Activated CD4-positive, CD25-positive, alpha-beta regulatory T cell (primary cell): ENCODE measurements at regions not wholly inside any gene's neighbourhood (a gene's known extent, or its start where the extent isn't known, plus 50 kb on each side); places are given as distances from the start of the nearest gene placed in this dataset.
"Not testable (repeated sequence)": the region's sequence is repeated elsewhere in the genome, so short reads cannot be mapped to it uniquely, and the experiment has no call there.

Source experiments
- DNase-seq, 4 experiments: peaks; one replicate each; lab custom pipeline; 2025; lab: John Stamatoyannopoulos, UW

- no peak for DNase-seq
Observed at GRCh38 chr9:78905387-78905786, 608.5 kb downstream of the PSAT1 start.

- DNase-seq, result no peak
Observed at GRCh38 chr9:78905986-78906755, 609.2 kb downstream of the PSAT1 start.

DNA sequence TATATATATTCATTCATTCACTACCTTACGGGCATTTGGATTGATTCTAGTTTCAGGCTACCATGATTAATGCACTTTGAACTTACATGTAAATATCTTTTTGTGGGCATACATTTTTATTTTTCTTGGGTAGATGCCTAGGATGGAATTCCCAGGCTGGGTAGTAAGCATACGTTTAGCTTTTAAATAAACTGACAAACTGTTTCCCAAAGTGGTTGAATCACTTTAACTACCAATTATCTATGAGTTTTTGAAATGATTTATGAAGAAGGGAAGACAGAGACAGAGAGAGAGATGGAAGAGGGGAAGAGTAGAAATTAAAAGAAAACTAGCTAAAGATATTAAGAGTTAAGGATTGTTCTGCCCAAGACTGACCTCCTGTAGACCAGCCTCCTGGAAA lies 612.6 kb downstream of the PSAT1 start:
- no peak for DNase-seq

- not testable (repeated sequence) for DNase-seq
Observed at GRCh38 chr9:78916884-78917283, 620.0 kb downstream of the PSAT1 start.

DNA sequence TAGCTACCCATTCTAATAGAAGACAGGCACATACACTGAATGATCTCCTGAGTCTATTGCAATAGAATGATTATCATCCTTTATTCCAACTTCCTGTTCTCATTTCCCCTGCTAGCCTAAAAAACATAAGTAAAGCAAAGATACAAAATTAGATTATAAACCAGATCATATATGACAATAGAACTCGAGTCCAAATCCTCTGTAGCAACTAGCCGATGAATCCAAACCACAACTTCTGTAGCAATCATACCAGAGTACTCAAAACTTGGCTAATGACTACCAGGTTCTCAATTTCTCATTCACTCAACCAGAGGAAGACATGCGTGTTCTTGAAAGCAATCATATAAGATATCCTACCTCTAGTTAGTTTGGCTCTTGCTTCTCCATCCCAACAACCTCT lies 622.1 kb downstream of the PSAT1 start:
- no peak for DNase-seq

- no peak for DNase-seq
Observed at GRCh38 chr9:78919701-78920100, 622.8 kb downstream of the PSAT1 start.

DNA sequence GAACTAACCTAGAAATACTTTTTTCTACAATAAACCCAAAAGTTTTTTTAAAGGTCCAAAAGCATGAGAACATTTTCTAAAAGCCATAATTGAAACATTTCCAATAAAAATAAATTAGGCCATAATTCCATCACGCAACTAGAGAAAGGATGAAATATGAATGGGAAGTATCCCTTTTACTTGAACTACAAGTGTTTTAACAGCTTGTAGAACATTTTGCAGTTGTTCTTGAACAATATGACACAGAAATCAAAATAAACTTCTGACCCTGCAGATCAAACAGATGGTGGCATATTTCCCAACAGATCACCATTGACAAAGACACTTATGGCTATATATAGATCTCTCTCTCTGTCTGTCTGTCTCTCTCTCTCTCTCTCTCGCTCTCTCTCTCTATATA lies 624.4 kb downstream of the PSAT1 start:
- no peak for DNase-seq

- DNase-seq, result no peak
Observed at GRCh38 chr9:78923966-78924659, 627.2 kb downstream of the PSAT1 start.

GRCh38 chr9:78927099-78927940 lies 630.4 kb downstream of the PSAT1 start:
- DNase-seq, result no peak

DNA sequence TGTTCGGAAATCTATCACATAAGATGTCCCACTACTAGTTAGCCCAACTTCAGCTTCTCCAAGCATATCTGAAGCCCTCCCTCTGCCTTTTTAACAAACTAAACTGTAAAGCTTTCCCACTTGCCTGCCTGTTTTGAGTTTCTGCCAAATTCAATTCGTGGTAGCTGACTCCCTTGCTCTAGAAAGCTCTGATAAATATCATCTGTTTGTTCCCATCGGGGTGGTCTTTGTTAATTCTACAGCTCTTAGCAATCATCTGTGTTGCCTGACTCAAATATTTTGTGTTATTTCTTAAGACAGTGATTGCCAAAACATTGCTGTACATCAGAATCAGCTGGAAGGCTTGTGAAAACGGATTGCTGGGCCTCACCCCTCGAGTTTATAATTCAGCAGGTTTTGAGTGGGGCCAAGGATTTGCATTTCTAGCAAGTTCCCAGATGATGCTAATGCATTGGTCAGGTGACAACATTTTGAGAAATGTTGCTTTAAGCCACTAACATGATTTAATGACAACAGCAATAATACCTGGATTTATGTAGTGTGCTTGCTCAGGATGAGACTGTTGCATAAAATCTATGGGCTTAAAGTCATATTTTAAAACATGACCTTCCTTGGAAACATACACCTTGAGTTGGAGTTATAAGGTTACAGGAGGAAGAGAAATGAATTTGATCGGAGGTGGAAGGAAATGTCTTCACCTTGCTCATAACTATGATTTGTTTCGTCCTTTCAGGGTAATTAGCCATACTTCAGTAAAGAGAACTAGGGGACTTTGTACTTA lies 631.9 kb downstream of the PSAT1 start:
- DNase-seq, result no peak

- no peak for DNase-seq
Observed at GRCh38 chr9:78930281-78930680, 633.4 kb downstream of the PSAT1 start.

DNA sequence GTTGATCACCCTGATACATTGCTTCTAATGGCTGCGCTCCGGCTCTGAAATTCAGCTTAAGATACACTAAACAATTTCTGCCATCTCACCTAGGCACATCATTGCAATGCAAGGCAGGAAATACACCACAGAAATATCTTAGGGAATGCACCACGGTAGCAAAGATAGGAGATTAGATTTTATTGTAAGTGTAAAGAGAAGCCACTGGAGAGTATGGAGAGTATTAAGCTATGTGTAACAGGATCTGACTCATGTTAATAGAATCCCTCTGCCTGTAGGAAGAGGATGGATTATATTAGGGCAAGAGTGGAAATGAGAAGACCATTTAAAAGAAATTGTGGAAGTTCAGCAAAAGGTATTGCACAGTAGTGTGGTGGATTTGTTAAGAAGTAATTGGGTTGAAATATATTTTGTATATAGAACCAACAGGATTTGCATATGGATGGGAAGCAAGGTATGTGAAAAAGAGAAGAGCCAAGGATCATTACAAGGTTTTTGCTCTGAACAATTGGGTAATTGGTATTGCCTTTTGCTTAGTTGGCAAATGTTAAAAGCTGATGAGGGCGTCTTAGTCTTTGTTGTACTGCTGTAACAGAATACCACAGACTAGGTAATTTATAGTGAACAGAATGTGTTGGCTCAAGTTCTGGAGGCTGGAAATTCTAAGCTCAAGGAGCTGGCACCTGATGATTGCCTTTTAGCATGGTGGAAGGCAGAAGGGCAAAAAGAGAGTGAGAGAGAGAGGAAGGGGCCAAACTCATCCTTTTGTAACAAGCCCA lies 636.1 kb downstream of the PSAT1 start:
- DNase-seq, result no peak

DNA sequence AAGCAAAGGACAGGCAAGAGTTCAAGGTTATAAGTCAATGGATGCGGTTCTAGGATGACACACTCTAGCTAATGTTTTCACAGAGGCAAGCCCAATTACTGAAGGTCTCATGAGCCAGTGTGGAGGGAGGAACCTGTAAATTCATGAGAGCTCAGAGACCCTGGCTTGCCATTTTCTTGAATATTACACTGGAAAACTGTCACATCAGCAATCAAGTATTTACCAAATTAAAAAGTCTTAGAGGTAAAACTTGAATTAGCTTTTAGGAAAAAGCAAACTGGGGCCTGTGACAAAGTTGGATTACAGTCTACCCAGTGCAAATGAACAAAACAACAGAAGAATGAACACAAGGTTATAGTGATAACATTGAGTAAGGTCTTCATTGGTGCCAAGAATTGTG lies 636.9 kb upstream of the TLE4 start:
- no peak for DNase-seq

- DNase-seq, result no peak
Observed at GRCh38 chr9:78938821-78939220, 632.9 kb upstream of the TLE4 start.

DNA sequence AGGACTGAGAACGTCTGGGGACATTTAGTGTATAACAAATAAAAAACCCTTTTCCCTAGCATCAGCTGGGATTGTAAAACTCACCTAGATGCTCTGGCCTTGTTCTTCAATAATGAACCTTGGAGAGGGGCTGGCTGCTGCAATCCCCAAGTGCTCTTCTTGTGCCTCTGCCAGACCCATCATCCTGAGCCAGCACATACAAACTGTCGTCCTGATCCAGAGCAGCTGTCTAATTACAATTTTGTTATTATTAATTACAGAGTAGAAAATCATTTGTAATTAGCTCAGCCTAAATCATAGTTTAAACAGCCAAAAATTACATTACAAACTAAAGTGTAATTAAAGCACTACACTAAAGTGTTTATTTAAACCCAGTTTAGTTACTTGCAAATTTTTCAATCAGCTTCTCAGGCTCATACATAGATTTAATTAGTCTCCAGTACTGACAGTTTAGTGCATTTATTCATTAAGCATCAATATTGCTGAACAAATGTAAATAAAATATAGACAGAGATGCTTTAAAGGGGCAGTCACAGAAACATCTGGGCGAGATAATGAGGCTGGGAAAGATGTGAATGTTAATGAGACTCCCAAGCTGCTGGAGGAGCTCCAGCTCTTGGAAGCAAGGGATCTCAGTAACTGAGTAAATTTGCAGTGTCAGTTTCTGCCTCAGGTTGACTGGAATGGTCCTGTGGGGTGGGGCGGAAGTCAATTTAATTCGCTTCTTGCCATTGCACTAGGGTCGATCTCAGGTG lies 632.3 kb upstream of the TLE4 start:
- DNase-seq, result no peak

DNA sequence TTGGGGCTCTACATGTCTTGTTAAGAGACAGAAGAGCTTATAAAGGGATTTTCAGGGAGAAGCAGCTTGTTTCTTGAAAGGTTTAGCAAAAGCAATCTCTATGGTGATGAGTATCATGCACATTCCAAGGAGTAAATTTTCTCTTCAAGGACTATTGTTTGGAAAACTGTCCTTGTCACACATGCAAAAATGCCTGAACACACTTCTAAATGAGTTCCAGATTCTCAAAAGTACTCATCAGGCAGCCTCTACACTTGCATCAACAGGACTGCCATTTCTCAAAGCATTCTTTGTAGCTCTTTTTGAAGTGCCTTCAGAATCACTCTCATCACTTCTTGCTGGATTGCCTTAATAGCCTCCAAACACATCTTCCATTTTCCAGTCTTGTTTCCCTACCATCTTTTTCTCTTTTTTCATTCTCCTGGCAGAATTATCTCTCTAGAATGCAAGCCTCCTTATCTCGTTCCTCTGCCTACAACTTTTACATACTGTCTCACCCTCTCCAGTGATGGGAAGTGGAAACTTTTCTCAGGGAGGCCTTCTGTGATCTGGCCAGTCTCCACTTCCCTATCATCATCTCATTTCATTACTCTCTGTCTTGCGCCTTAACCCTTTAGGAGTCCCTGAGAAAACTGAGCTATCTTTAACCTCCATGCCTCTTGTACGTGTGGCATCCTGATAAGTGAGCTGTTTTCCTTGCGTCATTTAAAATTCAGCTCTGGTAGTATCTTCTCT lies 631.5 kb upstream of the TLE4 start:
- no peak for DNase-seq

DNA sequence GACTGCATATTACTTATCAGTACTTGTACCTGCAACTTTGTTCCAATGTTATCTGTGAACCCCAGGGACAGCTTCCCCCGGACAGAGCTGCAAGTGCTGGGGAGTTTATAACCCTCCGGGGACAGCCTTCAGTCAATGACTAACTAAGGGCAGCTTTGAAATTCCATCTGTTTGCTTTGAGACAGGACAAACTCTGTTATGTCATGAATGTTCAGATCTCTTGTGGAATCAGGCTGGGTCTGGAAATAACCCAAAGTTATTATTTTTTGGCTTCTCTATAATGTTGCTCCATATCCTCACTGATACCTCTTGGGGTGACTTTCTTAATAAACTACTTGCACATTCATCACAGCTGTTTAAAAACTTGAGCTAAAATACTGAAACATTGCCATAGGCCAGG lies 617.5 kb upstream of the TLE4 start:
- no peak for DNase-seq

DNA sequence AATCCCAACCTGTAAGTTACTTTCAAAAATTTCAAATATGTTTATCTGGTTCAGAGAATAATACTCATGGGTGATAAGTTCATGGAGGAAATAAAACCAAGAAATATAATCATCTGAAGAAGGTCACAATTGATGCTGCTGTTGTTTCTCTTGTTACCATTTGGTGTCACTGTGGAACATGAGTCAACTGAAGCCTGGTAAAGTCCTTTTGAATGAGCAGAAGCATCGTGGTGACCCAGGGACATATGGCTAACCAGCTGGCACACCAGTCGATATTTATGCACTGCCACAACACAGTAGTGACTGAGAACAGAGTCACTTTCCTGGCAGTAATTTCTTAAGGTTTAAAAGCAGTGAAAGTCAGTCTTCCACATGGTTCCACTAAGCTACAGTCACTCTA lies 612.9 kb upstream of the TLE4 start:
- no peak for DNase-seq

DNA sequence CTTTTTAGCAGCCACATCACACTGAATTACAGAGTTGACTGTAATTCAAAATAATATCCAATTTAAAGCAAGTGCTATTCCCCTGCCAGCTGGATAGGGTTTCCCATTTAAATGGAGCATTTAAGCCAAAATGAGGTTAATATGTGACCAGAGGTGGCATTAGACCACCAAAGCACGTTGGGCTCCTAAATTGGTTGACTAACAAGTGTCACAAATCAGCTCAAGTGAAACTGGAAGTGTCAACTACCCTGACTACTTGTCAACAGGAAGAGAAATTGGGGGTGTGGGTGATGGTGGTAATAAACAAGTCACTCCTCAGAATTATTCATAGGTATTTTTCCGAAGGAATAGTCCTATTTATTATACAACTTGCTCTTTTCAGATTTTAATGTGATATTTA lies 609.6 kb upstream of the TLE4 start:
- no peak for DNase-seq

- no peak for DNase-seq
Observed at GRCh38 chr9:78963911-78964310, 607.9 kb upstream of the TLE4 start.
